B cell (primary cell): ENCODE measurements at regions not wholly inside any gene's neighbourhood (a gene's known extent, or its start where the extent isn't known, plus 50 kb on each side); places are given as distances from the start of the nearest gene placed in this dataset.

Experiments used
- ATAC-seq: fragments of 200-7000 bp; cut with Tn5 transposase; one replicate; pipeline ENCODE4 v1.10.0; 2021; ENCODE audit warnings: low read depth, mild to moderate bottlenecking, moderate number of reproducible peaks, moderate library complexity
- CTCF ChIA-PET: fragments of 350-600 bp; sonication (Branson Sonifier 250); formaldehyde crosslinking; loops from one replicate; lab custom pipeline; 2021; ENCODE audit warnings: antibody characterized with exemption, inconsistent platforms; lab: Charles Lee
- POLR2A ChIA-PET: fragments of 350-600 bp; sonication (Branson Sonifier 250); formaldehyde crosslinking; loops from one replicate; lab custom pipeline; 2021; ENCODE audit warnings: antibody characterized with exemption; lab: Charles Lee
- DNase-seq: peaks from one replicate; pipeline ENCODE4 v3.0.0; 2013
- H2AFZ ChIP-seq: 2 replicates; pipeline ENCODE4 v1.6.1; 2012; ENCODE audit warnings: mild to moderate bottlenecking, low read depth, low read length; ENCODE audit not compliant: insufficient read depth, poor library complexity, severe bottlenecking
- H3K27ac ChIP-seq, 2 donors: 1 replicate in 1 of 2; 2 replicates in 1 of 2; pipeline ENCODE4 v1.5.1; 2012 to 2013; ENCODE audit warnings: low read length in 2 of 2, mild to moderate bottlenecking in 2 of 2, moderate library complexity in 1 of 2
- H3K27me3 ChIP-seq, 4 experiments: fragments of 200-600 bp in 1 of 4; sonication (generic) in 1 of 4; replicated peaks in 1 of 4; 1 replicate in 2 of 4; 2 replicates in 2 of 4; pipeline versions ENCODE4 v1.6.1 to v1.7.0; 2013 to 2016; ENCODE audit warnings: low read length in 3 of 4, mild to moderate bottlenecking in 2 of 4, mixed read lengths in 1 of 4, moderate library complexity in 1 of 4; ENCODE audit not compliant: insufficient read depth in 4 of 4, control insufficient read depth in 3 of 4; ENCODE audit errors: control extremely low read depth in 1 of 4
- H3K36me3 ChIP-seq, 2 experiments: replicated peaks in 1 of 2; 1 replicate in 1 of 2; 2 replicates in 1 of 2; pipeline versions ENCODE4 v1.6.1 to v1.7.1; 2013; ENCODE audit warnings: low read length in 1 of 2; ENCODE audit not compliant: insufficient read depth in 2 of 2, control insufficient read depth in 1 of 2; ENCODE audit errors: control extremely low read depth in 1 of 2, extremely low read depth in 1 of 2
- H3K4me1 ChIP-seq, 2 donors: fragments of 200-600 bp in 1 of 2; sonication (generic) in 1 of 2; 1 replicate in 1 of 2; 2 replicates in 1 of 2; pipeline versions ENCODE4 v1.5.1 to v1.6.1; 2013 to 2017; ENCODE audit warnings: low read length in 2 of 2; ENCODE audit not compliant: control insufficient read depth in 2 of 2, insufficient read depth in 2 of 2
- H3K4me2 ChIP-seq: replicated peaks from 2 replicates; pipeline ENCODE3; 2012; ENCODE audit warnings: mild to moderate bottlenecking, low read depth, low read length; ENCODE audit not compliant: poor library complexity, severe bottlenecking
- H3K4me3 ChIP-seq, 5 experiments: fragments of 200-600 bp in 1 of 5; sonication (generic) in 1 of 5; 1 replicate in 3 of 5; 2 replicates in 2 of 5; pipeline versions ENCODE4 v1.5.1 to v1.7.0; 2011 to 2016; ENCODE audit warnings: low read length in 4 of 5, mild to moderate bottlenecking in 4 of 5, low read depth in 2 of 5, control low read depth in 1 of 5, moderate library complexity in 1 of 5; ENCODE audit not compliant: insufficient read depth in 1 of 5; ENCODE audit errors: control extremely low read depth in 1 of 5, extremely low read depth in 1 of 5
- H3K79me2 ChIP-seq: fragments of 200-600 bp; sonication (generic); one replicate; pipeline ENCODE4 v1.6.0; 2016; ENCODE audit warnings: low read length; ENCODE audit not compliant: control insufficient read depth, insufficient read depth
- H3K9ac ChIP-seq: fragments of 200-600 bp; sonication (generic); 2 replicates; pipeline ENCODE4 v1.6.1; 2017; ENCODE audit warnings: mild to moderate bottlenecking, low read length, moderate library complexity
- H3K9me3 ChIP-seq, 3 donors: one replicate each; pipeline versions ENCODE4 v1.6.1 to v1.7.1; 2013; ENCODE audit warnings: low read length in 2 of 3; ENCODE audit not compliant: control insufficient read depth in 2 of 3, insufficient read depth in 1 of 3; ENCODE audit errors: control extremely low read depth in 1 of 3
- H4K20me1 ChIP-seq: 2 replicates; pipeline ENCODE4 v1.6.0; 2012; ENCODE audit warnings: mild to moderate bottlenecking, low read length; ENCODE audit not compliant: insufficient read depth, control insufficient read depth, poor library complexity, severe bottlenecking
- H3K27ac Mint-ChIP-seq: one replicate; pipeline ENCODE4 v1.8.0; 2021; ENCODE audit warnings: mixed read lengths
- H3K27me3 Mint-ChIP-seq: one replicate; pipeline ENCODE4 v1.8.0; 2021; ENCODE audit warnings: mixed read lengths
- H3K4me1 Mint-ChIP-seq: one replicate; pipeline ENCODE4 v1.8.0; 2021; ENCODE audit warnings: mixed read lengths
- H3K4me3 Mint-ChIP-seq: one replicate; pipeline ENCODE4 v1.8.0; 2021; ENCODE audit warnings: mixed read lengths
- H3K9me3 Mint-ChIP-seq: one replicate; pipeline ENCODE4 v1.8.0; 2022; ENCODE audit warnings: mixed read lengths; ENCODE audit not compliant: insufficient read depth
- EZH2 ChIP-seq: IDR thresholded peaks from 2 replicates; pipeline ENCODE4 v1.6.1; 2012; ENCODE audit warnings: borderline replicate concordance, low read depth, mild to moderate bottlenecking, moderate library complexity, low read length; ENCODE audit not compliant: insufficient read depth, poor library complexity, severe bottlenecking
- WGBS: methylation state at CpG from one replicate; pipeline ENCODE4 v1.1.5; 2013; ENCODE audit warnings: missing lambda C conversion rate; ENCODE audit not compliant: insufficient coverage; 5-methylcytosine and 5-hydroxymethylcytosine counted together
- intact Hi-C: fragments of 100-400 bp; cut with micrococcal nuclease; formaldehyde crosslinking; loops from one replicate; pipeline ENCODE4 v1.10.0; 2022
- TF ChIP-seq, protein P1 (sequence below): fragments of 200-600 bp; IDR thresholded peaks from one replicate; pipeline ENCODE4 v1.8.0; 2022; ENCODE audit warnings: antibody characterized with exemption, mild to moderate bottlenecking

DNA sequence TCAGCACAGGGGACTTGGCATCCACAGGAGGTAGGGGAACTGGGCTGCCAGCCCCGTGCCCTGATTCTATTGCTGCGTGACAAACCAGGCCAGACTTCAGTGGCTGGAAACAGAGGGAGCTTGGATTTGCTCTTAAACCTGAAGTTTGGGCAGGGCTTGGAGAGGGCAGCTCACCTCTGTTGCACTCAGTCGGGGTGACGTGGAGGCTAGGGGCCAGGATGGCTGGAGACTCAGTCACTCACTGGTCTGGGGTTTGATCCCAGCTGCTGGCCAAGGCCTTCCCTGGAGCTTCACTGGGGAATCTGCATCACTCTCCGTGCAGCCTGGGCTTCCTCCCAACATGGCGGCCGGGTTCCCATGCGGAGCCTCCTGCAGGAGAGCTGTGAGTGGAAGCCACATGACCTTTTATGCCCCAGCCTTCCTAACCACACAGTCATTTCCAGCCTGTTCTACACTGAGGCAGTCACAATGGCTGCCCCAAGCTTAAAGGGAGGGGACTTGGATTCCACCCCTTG is 175.2 kb upstream of the HDAC4 start:
- Mint-ChIP-seq H3K9me3 (no peaks in the 10 kb centered on the region), H3K4me1 (no peaks in the 10 kb centered on the region), H3K27ac (no peak overlapping the region), H3K4me3 (no peak overlapping the region), H3K27me3 (peaks cover 9% of the 10 kb centered on the region)
- no peak for DNase-seq
- Histone ChIP-seq H3K4me1 (no peaks in the 10 kb centered on the region), H3K36me3 (no peaks in the 10 kb centered on the region), H3K9ac (no peak overlapping the region), H3K79me2 (no peaks in the 10 kb centered on the region), H3K9me3 (peaks cover 0 to 15% (median 0%) of the 10 kb centered on the region in 3 donors), H3K27me3 (peaks cover 0 to 8% (median 0%) of the 10 kb centered on the region in 4 experiments), H2AFZ (no peak overlapping the region), H3K4me3 (no peak overlapping the region), H4K20me1 (no peaks in the 10 kb centered on the region), H3K27ac (no peak overlapping the region), H3K4me2 (no peak overlapping the region)
- no peak for ATAC-seq
- POLR2A ChIA-PET: no interaction called here
- TF ChIP-seq, protein P1, sequence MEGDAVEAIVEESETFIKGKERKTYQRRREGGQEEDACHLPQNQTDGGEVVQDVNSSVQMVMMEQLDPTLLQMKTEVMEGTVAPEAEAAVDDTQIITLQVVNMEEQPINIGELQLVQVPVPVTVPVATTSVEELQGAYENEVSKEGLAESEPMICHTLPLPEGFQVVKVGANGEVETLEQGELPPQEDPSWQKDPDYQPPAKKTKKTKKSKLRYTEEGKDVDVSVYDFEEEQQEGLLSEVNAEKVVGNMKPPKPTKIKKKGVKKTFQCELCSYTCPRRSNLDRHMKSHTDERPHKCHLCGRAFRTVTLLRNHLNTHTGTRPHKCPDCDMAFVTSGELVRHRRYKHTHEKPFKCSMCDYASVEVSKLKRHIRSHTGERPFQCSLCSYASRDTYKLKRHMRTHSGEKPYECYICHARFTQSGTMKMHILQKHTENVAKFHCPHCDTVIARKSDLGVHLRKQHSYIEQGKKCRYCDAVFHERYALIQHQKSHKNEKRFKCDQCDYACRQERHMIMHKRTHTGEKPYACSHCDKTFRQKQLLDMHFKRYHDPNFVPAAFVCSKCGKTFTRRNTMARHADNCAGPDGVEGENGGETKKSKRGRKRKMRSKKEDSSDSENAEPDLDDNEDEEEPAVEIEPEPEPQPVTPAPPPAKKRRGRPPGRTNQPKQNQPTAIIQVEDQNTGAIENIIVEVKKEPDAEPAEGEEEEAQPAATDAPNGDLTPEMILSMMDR: no peak
- no peak for TF ChIP-seq EZH2
- CTCF ChIA-PET: no interaction called here
- intact Hi-C loops: no loop called here
- WGBS: 98% methylated on average over 6 of the region's 8 CpGs

DNA sequence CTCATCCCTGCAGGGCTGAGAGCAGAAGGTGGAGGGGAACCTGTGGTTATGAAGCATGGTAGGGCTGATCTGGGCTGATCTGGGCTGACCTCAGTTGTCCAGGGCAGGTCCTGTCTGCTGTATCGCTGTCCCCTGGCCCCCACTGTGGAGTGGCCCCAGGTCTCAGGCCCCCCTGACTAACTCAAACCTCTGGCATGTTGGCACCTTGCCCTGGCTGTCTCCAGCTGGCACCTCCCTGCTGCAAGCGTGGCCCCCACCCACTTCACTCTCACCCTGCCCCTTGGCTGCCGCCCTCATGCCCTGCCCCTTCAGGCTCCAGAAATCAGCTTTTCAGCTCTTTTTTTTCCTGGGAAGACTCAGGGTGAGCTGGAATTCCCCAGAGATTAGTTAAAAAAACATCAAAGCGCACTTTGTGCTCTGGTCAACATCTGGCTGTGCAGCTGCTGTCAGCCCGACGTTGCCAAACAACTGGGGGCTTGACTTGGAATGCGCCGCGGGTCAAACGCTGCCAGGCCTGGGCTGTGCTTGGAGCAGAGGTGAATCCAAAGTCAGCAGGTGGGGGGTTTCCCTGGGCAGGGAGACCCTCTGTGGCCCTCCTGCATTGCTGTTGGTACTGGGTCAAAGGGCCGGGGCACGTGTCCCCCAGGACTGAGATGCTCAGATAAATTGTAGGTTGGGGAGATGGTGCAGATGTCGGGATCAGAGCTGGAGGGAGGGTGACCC is 173.8 kb upstream of the HDAC4 start:
- DNase-seq: no peak
- no peaks in the 10 kb centered on the region for H3K4me1 Mint-ChIP-seq
- POLR2A ChIA-PET: no interaction called here
- no peak for TF ChIP-seq EZH2
- TF ChIP-seq, protein P1: no peak
- Histone ChIP-seq H4K20me1 (no peaks in the 10 kb centered on the region), H3K27ac (no peak overlapping the region), H3K9ac (no peak overlapping the region), H3K9me3 (peaks cover 0 to 15% (median 0%) of the 10 kb centered on the region in 3 donors), H3K27me3 (peaks cover 0 to 8% (median 0%) of the 10 kb centered on the region in 4 experiments), H3K4me3 (no peak overlapping the region), H2AFZ (no peak overlapping the region), H3K36me3 (no peaks in the 10 kb centered on the region), H3K4me1 (no peaks in the 10 kb centered on the region), H3K4me2 (no peak overlapping the region), H3K79me2 (no peaks in the 10 kb centered on the region)
- no peak for ATAC-seq
- no peak overlapping the region for H3K4me3 Mint-ChIP-seq
- 94% methylated on average over 13 of the region's 13 CpGs for WGBS
- H3K27me3 Mint-ChIP-seq: peaks cover 9% of the 10 kb centered on the region
- H3K27ac Mint-ChIP-seq: no peak overlapping the region
- intact Hi-C loops: no loop called here
- CTCF ChIA-PET: no interaction called here
- H3K9me3 Mint-ChIP-seq: no peaks in the 10 kb centered on the region
